Sigmoid colon (tissue), 4 donors: ENCODE measurements at regions not wholly inside any gene's neighbourhood (a gene's known extent, or its start where the extent isn't known, plus 50 kb on each side); places are given as distances from the start of the nearest gene placed in this dataset.

Experiments used
- EP300 ChIP-seq, 4 donors: sonication (generic); formaldehyde crosslinking; IDR thresholded peaks; one replicate each; pipeline ENCODE4 v1.6.1; 2017; ENCODE audit warnings: antibody characterized with exemption in 4 of 4
- TF ChIP-seq, protein P1 (sequence below), 4 experiments: fragments of 450-650 bp in 3 of 4; fragments of 200-600 bp in 1 of 4; IDR thresholded peaks; one replicate each; pipeline ENCODE4 v1.5.1; 2016 to 2019; ENCODE audit warnings: antibody characterized with exemption in 4 of 4, mild to moderate bottlenecking in 3 of 4, moderate library complexity in 2 of 4

DNA sequence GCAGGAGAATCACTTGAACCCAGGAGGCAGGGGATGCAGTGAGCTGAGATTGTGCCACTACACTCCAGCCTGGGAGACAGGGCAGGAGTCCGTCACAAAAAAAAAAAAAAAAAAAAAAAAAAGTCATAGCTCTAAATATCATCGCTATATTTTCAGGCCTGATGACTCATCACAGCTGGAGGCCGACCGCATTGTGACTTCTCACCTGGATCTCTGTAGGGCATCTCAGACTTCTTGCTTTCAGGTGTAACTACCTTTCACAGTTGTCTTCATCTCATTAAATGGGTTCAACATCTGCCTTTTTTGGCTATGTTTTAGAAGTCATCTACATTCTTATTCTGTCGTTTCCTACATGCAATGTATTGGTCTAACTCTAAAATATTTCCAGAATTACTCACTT, 353.1 kb upstream of the MON1B start:
- TF ChIP-seq, protein P1, sequence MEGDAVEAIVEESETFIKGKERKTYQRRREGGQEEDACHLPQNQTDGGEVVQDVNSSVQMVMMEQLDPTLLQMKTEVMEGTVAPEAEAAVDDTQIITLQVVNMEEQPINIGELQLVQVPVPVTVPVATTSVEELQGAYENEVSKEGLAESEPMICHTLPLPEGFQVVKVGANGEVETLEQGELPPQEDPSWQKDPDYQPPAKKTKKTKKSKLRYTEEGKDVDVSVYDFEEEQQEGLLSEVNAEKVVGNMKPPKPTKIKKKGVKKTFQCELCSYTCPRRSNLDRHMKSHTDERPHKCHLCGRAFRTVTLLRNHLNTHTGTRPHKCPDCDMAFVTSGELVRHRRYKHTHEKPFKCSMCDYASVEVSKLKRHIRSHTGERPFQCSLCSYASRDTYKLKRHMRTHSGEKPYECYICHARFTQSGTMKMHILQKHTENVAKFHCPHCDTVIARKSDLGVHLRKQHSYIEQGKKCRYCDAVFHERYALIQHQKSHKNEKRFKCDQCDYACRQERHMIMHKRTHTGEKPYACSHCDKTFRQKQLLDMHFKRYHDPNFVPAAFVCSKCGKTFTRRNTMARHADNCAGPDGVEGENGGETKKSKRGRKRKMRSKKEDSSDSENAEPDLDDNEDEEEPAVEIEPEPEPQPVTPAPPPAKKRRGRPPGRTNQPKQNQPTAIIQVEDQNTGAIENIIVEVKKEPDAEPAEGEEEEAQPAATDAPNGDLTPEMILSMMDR (IDR thresholded peaks at IDR 0.05): no peak
- no peak for TF ChIP-seq EP300 (IDR thresholded peaks at IDR 0.05)
